ENCODE measurements at regions not wholly inside any gene's neighbourhood (a gene's known extent, or its start where the extent isn't known, plus 50 kb on each side); places are given as distances from the start of the nearest gene placed in this dataset.

DNA sequence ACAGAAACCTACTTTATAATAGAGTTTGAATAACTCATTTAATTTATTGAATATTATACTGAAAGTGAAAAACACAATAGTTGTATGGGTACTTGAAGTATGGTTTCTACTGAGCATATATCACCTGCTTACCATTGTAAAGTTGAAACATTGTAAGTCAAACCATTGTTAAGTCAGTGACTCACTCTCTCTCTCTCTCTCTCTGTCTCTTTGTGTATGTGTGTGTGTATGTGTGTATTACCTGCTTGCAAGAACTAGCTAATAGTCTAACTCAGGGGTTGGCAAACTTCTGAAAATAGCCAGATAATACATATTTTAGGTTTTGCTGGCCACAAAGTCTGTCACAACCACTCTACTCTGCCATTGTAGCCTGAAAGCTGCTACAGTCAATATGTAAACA is 564.3 kb upstream of the ZNF608 start:
- no peak for DNase-seq

DNA sequence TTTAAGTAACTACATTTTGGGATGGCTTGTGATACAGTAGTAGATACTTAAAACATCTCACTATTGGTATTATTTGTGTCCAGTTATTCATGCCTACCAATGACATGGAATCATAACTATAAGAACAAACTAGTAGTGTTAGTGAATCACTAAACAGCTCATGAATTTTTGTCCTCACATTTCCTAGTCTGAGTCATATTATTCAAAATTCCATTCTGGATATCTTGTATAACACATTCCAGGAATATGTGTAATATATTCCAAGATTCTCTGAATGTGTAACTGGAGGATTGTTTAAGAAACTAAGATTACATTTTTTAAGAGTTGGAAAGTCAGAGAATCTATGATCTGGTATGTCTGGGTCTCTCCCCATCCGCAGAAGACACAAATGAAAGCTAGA is 565.3 kb upstream of the ZNF608 start:
- no peak for DNase-seq

DNA sequence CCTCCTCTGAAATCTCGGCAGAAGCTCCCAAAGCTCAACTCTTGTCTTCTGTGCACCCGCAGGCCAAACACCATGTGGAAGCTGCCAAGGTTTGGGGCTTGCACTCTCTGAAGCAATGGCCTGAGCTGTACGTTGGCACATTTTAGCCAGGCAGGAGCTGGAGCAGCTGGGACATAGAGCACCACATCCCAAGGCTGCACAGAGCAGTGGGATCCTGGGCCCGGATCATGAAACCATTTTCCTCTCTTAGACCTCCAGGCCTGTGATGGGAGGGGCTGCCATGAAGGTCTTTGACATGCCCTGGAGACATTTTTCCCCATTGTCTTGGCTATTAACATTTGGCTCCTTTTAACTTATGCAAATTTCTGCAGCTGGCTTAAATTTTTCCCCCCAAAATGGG is 567.1 kb upstream of the ZNF608 start:
- no peak for DNase-seq

DNA sequence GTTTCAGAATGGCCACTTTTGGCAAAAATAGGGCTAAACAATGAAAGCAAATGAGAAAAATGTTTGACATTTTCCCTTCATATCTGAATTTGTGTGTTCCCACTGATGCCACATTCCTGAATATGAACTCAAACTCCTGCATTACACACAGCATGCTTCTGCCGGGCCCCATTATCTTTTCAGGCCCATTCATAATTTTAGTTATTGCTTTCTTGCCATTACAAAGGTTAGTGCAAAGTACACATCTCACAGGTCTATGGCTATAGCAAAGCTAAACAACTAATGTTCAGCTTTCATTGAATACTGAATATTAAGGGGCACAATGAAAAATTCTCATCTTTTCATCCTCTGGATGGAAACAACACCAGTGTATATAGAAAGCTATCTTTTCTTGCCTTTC is 568.9 kb upstream of the ZNF608 start:
- DNase-seq, result no peak

DNA sequence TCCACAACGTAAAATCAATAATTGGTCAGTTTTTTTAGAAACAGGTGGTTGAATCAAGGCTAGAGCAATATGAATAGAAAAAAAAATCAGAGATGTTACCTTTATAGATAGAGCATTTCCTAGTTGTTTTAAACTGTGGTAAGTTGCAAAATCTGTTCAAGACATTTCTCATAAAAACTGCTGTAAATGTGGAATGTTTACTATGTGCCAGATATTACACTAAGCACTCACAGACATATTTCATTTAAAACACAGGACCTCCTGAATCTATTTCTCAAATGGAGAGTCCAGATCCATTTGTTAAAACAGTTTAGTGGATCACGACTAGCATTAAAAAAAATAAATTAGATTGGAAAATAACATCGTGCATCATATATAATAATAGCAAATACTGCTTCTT is 570.0 kb upstream of the ZNF608 start:
- no peak for DNase-seq

DNA sequence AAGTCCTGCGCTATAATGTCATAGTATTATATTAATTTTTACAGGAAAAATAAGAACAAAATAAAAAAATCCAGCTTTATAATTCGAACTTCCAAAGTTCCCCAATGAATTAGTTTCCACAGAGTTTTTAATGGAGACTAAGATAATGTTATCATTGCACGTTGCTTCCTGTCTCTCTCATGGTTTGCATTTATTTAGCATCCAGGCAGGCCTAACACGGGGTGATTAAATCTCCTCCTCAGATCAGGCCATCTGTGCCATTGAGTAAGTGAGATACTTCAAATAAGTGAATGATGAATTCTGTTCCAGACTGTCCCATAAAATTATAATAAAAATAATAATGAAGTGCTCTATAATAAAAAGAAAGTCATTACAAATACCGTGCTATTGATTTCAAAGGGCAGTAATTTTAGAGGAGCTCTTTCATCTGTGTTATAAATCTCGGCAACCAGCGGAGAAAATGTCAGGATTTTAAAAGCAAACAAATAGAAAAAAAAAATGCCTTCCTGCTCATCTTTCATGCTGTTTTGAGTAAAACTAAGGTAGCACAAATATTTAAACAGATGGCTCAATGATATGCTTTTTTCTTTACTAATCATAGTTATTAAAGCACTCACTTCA is 570.6 kb upstream of the ZNF608 start:
- DNase-seq, result no peak

DNA sequence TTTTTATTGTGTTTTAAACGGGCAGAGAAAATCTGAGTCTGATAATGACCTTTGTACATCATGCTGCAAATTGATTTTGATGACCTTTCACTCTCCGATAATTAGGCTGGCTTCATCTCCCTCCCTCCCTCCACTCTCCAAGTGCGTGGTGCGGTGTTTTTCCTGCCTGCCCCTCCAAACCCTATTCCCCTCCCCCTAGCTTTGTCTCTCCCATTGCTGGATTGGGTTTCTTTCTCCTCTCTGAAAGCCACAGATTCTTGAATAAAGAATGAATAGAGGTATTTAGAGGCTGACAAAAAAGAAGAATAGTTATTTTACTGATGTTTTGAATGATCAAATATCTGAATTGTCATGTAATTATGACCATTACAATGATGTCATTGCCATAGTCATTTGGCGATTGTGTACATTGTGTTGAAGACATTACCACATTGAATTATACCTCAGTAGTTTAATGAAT is 571.1 kb upstream of the ZNF608 start:
- no peak for DNase-seq

DNA sequence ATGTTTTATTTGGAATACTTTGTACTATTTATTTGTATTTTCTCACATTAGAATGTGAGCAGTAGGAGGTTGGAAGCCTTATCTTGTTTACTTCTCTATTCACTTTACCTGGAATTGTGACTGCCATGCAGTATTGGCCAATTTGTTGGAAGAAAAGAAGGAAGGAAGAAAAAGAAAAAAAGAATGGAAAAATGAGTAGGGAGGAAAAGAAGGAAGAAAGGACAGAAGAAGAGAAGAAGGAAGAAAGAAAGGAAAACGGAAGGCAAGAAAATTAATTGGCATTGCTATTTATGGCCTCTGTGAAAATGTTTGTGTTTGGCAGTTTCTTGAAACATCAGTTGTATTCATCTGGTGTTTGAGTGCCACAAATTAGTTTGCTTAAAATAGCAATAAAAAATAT is 575.2 kb upstream of the ZNF608 start:
- no peak for DNase-seq

DNA sequence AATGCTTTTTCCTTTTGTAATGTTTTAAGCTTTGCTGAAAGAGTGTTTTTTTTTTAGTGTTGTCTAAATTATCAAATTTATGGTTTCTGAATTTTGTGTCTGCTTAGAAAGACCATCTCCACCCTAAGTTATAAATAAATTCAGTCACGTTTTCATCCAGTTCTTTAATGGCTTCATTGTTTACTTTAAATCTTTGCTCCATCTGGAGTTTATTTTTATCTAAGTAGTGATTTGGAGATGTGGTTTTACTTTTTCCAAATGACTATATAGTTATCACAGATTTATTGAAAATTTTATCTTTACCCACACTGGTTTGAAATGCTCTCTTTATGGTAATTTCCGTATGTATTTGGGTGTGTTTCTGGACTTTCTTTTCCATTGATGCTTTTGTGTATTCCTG is 577.2 kb upstream of the ZNF608 start:
- no peak for DNase-seq

DNA sequence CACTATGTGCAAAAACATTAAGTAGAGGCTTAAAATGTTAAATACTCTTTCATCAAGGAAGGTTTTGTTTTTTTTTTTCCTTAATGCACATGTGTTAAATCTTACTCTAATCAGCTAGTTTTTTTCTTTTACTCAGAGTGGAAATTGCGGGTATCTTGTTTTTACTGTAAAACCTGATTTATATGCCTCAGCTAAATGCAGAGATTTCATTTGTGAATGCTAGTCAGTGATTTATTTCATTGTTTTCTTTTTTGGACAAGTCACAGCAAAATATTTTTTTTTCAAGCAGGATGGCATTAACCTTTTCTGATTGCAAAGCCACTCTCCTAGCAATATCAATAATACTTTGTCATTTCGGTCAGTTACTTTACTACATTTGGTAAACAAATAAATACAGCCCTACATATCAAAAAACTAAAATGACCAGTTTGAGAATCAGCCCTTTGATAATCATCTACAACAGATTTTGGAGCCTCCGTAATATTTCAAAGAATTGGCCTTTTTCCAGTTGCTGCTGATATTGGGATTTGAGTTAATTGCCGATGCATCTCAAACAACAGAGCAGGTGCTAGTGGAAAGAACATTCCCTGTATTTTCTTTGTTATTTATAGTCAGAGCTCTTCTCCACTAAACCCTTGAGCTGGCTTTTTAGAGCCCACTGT is 579.2 kb upstream of the ZNF608 start:
- no peak for DNase-seq

DNA sequence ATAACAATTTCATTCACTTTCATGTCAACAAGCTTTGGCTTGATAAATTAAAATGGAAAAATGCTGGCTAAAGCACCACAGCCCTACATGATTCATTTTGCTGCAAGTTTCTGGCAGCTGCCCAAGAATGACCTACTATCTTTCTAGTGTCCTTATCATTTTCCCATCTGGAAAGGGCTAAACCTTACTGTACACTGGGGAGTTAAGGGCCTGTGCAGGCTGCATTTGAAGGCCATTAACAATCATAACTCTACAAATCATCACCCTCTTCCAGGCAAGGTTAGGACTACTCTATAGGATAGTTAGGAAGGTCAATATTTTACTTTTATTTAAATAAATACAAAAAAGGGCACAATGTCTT is 579.7 kb upstream of the ZNF608 start:
- DNase-seq, result no peak

DNA sequence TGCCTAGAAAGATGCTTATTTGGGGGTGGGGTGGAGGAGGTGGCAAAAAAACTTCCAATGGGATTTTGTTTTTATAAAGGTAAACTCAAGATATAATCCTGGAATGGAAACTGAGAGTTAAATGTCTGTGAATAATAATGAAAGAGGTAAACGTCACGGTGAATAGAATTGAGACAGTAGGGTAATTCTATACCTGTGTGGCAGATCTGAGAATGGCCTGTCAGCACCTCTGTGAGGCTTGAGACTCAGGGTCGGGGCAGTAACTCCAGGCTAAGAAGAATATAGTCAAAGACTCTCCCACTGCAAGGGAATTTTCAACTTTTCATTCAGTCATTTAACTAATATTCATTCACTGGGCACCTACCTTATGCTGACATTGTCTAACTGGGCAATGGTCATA is 581.2 kb upstream of the ZNF608 start:
- DNase-seq, result no peak

DNA sequence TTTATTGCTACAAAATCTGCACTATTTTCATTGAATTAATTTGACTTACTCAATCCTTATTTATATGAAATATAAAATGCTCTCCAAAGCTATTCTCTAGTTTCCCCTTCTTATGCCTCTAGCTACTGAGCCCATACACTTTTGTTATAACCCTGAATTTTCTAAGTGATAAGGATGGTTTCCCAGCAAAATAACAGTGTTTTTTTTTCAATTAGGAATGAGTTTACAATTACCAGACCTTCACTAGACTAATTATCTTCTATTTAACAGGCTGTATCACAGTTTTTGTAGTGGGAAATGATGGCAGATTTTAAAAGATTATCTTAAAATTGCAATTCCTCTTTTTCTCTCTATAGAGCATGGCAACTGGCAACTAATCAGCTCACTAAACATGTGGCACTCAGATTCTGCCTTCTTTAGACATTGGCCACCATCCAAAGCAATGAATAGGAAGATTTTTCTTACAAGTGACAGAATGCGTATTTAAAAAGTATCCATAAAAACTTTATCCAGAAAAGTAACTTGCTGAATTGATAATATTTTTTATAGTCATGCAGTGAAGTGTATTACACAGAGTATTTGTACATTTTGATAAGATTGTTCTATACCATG is 585.7 kb upstream of the ZNF608 start:
- DNase-seq, result no peak

DNA sequence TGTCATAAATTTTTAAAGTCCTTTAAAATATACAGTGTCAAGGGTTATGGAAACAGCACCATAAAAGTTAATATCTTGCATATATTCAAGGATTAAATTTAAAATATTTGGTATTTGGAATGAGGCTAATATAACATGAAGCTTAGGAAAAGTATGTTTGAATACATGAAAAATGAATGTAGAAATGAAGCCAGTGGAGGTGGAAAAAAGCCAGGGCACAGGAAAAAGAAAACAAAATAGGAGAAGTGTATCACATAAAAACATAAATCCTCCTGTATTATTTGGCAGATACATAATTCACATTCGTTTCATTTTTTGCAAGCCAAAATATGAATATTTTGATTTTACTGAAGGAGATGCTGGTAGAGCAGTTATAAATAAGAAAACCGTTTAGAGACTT is 587.0 kb upstream of the ZNF608 start:
- DNase-seq, result no peak

DNA sequence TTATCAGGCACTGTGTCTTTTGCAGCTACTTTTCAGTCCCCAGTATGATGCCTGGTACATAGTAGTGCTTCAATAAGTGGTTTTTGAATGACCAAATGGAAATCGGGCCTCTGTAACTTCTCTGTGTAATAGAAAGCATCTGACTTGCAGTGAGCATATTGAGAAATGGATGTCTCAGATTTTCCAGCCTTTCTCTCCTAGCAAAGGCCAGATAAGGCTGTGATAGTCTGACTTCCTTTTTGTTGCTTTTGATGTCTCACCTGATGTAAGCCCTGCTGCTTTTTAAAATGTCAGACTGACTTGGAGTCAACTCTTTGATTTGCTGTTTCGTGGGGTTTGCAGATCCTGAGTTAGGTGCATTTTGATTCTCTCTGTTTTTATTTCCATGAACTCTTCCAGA is 590.0 kb upstream of the ZNF608 start:
- no peak for DNase-seq

DNA sequence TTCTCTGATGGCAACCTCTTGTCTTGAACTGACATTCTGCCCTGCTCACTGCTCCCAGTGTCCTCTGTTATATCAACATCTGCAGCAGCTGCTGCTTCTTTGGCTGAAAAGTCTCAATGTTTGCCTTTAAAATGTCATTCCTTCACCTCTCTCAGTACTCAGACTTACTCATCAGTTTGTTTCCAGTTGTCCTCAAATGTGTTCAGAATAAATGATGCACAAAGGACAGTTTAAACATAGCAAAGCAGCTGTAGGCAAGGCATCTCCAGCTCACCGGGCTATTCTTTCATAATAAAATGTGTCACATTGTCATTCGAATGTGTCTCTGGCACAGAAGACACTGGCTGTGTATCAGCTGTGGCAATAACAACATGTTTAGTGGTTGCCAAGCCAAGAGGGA is 590.9 kb upstream of the ZNF608 start:
- no peak for DNase-seq

DNA sequence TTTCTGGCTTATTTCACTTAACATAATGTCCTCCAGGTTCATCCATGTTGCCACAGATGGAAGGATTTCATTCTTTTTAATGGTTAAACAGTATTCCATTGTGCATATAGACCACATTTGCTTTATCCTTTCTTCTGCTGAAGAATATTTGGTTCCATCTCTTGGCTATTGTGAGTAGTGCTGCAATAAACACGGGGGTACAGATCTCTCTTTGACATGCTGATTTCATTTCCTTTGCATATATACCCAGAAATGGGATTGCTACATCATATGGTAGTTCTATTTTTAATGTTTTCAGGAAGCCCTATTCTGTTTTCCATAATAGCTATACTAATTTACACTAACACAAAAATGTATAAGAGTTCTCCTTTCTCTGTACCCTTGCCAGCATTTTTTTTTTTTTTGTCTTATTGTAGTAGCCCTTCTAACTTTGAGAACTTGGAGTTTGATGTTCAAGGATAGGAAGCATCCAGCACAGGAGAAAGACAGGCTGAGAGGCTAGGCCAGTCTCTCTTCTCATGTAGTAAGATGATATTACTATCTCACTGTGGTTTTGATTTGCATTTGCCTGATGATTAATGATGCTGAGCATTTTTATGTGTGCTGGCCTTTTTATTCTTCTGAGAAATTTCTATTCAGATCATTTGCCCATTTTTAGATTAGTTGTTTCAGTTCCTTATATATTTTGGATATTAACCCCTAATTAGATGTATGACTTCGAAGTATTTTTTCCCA is 592.2 kb upstream of the ZNF608 start:
- no peak for DNase-seq

DNA sequence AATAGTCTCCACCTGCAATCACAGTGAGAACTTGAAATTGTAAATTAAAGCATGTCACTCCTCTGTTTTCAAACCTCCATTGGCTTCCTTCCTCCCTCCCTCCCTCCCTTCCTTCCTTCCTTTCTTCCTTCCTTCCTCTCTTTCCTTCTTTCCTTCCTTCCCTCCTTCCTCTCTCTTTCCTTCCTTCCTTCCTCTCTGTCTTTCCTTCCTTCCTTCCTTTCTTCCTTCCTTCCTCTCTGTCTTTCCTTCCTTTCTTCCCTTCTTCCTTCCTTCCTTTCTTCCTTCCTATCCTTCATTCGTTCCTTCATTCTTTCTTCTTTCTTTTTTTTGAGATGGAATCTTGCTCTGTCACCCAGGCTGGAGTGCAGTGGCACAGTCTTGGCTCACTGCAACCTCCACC is 595.0 kb upstream of the ZNF608 start:
- DNase-seq, result no peak

DNA sequence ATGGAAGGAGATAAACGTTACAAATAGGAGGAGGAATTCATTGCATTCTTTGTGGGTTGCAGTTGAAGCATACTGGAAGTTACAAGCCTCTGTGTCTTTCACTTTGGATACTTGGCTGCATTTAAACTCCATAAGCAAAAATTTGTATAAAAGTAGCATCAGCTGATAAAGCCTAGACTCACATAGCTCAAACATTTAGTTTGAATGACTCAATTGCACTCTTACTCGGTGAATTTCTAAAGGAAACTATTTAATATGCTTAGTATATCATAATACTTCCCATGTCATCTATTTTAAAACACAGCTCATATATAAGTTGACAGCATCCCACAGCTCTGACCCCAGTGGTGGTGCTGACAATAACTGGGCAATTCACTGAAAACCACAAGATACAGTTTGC is 596.6 kb upstream of the ZNF608 start:
- no peak for DNase-seq

DNA sequence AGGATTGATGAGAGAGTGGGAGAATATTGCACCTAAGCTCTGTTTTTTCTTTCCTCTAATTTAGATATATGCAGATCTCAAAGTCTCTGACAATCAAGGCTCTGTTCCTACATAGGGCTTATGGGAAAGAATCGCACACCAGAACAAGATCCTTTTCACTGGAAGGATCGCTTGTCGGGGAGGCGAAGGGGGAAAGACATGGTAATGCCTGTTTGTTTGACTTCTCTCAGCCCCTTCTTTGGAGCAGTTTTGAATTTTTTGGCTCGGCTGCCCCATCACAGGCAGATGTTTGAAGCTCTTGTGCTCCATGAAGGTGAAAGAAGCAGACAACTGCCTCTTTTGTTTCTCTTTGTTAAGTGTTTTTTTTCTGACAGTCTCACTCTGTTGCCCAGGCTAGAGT is 599.9 kb upstream of the ZNF608 start:
- no peak for DNase-seq

DNA sequence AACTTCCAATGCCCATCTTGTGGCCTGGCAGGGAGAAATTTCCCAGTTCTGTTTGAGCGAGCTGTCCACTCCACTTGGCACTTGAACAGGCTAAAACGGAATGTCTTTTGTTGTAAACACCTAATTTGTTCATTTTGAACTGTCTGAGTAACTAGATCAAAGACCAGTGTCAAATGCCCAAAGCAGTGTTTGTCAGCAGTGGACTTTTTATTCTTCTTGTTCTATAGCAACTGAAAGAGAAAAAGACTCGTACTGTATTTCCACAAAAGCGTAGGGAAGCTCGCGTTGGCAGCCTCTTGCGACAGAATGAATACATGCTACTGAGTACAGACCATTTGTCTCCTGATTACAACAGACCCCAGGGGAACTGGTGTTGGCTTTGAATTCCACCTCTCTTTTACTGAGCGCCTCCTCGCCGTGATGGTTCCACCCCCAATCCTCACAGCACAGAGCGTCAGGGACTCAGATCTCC is 601.8 kb upstream of the ZNF608 start:
- no peak for DNase-seq

DNA sequence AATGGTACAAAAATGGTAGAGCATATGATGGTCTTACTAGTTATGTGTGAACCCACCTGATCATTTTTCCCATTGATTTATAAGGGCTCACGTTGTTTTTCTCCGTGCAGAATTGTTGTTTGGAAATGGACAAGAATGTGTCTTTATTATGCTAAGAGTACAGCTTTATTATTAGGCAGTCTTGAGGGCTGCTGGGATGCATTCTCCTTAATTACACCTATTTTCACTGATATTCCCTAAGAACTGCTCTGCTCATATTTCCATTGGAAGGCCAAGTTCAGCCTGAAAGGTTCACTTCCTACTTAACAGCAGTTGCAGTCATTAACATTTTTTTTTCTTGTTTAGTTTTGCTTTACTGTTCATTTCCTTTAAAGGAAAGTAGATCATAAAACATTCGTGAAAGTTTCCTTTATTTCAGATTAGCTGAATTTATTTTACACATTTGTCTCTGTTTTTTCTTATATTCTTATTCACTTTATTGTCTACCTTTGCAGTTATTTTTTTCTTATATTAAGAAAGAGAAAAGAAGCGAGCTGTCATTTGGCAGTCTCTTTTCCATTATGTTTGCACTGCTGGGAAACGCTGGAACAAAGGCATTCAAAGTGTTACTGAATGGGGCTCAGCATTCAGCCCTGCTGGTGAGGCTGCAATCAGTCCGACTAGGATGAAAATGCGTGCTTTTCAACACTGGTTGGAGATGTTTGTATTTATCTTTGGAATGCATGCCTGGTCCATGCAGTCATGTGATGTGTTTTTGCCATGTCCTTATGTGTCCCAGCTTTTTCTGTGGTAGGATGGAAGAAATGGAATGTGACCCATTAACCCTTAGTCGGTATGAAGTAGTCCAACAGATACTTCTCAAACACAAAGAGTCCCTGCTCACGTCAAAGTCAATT is 602.7 kb upstream of the ZNF608 start:
- DNase-seq, result no peak

DNA sequence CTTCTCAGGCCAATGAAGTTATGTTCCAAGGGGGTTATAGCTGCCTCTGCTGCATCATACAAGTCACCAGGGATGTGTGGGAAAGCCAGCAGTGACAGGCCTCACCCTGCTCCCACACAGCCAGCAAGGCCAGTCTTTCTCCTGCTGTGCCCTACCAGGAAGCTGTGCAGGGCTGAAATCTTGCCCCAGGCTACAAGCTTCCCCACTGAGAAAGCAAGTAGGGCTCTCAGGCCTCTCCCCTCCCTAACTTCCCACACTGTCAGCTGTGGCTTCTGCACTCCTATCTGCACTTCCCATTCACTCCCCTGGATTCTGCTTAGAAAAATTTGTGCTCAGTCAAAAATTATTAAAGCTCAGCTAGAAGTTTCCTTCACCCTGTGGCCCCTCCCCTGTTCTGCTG is 611.2 kb upstream of the ZNF608 start:
- no peak for DNase-seq
